ENCODE measurements at regions not wholly inside any gene's neighbourhood (a gene's known extent, or its start where the extent isn't known, plus 50 kb on each side); places are given as distances from the start of the nearest gene placed in this dataset.

- TF ChIP-seq, protein P1, sequence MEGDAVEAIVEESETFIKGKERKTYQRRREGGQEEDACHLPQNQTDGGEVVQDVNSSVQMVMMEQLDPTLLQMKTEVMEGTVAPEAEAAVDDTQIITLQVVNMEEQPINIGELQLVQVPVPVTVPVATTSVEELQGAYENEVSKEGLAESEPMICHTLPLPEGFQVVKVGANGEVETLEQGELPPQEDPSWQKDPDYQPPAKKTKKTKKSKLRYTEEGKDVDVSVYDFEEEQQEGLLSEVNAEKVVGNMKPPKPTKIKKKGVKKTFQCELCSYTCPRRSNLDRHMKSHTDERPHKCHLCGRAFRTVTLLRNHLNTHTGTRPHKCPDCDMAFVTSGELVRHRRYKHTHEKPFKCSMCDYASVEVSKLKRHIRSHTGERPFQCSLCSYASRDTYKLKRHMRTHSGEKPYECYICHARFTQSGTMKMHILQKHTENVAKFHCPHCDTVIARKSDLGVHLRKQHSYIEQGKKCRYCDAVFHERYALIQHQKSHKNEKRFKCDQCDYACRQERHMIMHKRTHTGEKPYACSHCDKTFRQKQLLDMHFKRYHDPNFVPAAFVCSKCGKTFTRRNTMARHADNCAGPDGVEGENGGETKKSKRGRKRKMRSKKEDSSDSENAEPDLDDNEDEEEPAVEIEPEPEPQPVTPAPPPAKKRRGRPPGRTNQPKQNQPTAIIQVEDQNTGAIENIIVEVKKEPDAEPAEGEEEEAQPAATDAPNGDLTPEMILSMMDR (IDR thresholded peaks at IDR 0.05; ENCODE audit: unreplicated experiment), result no peak
- no peaks in the 10 kb centered on the region for H3K4me1 Mint-ChIP-seq (ENCODE audit: low read depth)
- H3K9me3 Mint-ChIP-seq (ENCODE audit: low read depth), result no peaks in the 10 kb centered on the region
- no peak overlapping the region for H3K27ac Mint-ChIP-seq
- no peak for DNase-seq (ENCODE audit: low spot score, unreplicated experiment)
- no peaks in the 10 kb centered on the region for H3K36me3 Mint-ChIP-seq (ENCODE audit: insufficient read depth)
- H3K27me3 Mint-ChIP-seq, result peaks cover 7% of the 10 kb centered on the region
- H3K4me3 Mint-ChIP-seq (ENCODE audit: low read depth), result no peak overlapping the region
Measured at GRCh38 chr3:181363231-181363630, 348.5 kb upstream of the SOX2 start.

GRCh38 chr3:181362378-181362777 is 349.3 kb upstream of the SOX2 start:
- DNase-seq (ENCODE audit: low spot score, unreplicated experiment), result no peak
- TF ChIP-seq, protein P1 (IDR thresholded peaks at IDR 0.05; ENCODE audit: unreplicated experiment), result no peak
- H3K27ac Mint-ChIP-seq, result no peak overlapping the region
- H3K27me3 Mint-ChIP-seq, result peaks cover 7% of the 10 kb centered on the region
- H3K4me1 Mint-ChIP-seq (ENCODE audit: low read depth), result no peaks in the 10 kb centered on the region
- no peak overlapping the region for H3K4me3 Mint-ChIP-seq (ENCODE audit: low read depth)
- H3K9me3 Mint-ChIP-seq (ENCODE audit: low read depth), result no peaks in the 10 kb centered on the region
- H3K36me3 Mint-ChIP-seq (ENCODE audit: insufficient read depth), result no peaks in the 10 kb centered on the region

DNA sequence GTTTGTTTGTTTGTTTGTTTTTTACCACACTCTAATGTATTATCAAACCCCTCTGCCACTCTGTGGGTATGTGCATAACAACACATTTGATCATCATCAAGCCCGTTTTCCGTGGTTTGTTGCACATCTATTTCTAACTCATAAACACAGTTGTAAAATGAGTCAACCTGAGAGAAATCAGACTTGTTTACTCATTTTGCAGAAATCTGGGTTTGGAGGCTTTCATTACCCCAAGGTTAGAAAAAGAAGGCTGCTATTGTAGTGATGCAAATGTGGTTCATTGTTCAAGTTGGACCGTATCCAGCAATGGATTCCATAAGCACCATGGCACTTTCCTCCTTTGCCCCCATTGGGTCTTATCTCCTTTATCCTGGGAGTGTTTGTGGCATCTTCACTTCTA is 353.2 kb upstream of the SOX2 start:
- TF ChIP-seq, protein P1 (IDR thresholded peaks at IDR 0.05; ENCODE audit: unreplicated experiment), result no peak
- H3K4me1 Mint-ChIP-seq (ENCODE audit: low read depth), result no peaks in the 10 kb centered on the region
- no peak overlapping the region for H3K27ac Mint-ChIP-seq
- no peaks in the 10 kb centered on the region for H3K9me3 Mint-ChIP-seq (ENCODE audit: low read depth)
- peaks cover 7% of the 10 kb centered on the region for H3K27me3 Mint-ChIP-seq
- DNase-seq (ENCODE audit: low spot score, unreplicated experiment), result no peak
- H3K4me3 Mint-ChIP-seq (ENCODE audit: low read depth), result no peak overlapping the region
- H3K36me3 Mint-ChIP-seq (ENCODE audit: insufficient read depth), result no peaks in the 10 kb centered on the region

DNA sequence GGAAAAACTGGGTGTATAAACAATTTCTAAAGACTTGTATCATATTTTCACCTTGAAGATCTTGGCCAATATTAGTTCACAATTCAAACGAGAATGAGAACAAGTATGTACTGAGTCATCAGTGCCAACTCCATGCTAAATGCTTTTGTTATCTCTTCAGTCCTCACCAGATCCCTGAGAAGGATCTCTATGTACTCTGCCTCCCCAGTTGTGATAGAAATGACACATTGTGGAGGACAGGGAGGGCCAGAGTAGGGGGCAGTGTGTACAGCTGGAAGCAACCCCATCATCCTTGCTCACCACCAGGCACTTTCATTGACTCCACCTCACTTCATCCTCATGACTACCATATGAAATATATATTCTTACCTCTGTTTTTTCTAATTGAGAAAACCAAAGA is 353.7 kb upstream of the SOX2 start:
- H3K9me3 Mint-ChIP-seq (ENCODE audit: low read depth), result no peaks in the 10 kb centered on the region
- H3K27me3 Mint-ChIP-seq, result peaks cover 7% of the 10 kb centered on the region
- no peaks in the 10 kb centered on the region for H3K4me1 Mint-ChIP-seq (ENCODE audit: low read depth)
- DNase-seq (ENCODE audit: low spot score, unreplicated experiment), result no peak
- H3K27ac Mint-ChIP-seq, result no peak overlapping the region
- no peaks in the 10 kb centered on the region for H3K36me3 Mint-ChIP-seq (ENCODE audit: insufficient read depth)
- no peak overlapping the region for H3K4me3 Mint-ChIP-seq (ENCODE audit: low read depth)
- TF ChIP-seq, protein P1 (IDR thresholded peaks at IDR 0.05; ENCODE audit: unreplicated experiment), result no peak

DNA sequence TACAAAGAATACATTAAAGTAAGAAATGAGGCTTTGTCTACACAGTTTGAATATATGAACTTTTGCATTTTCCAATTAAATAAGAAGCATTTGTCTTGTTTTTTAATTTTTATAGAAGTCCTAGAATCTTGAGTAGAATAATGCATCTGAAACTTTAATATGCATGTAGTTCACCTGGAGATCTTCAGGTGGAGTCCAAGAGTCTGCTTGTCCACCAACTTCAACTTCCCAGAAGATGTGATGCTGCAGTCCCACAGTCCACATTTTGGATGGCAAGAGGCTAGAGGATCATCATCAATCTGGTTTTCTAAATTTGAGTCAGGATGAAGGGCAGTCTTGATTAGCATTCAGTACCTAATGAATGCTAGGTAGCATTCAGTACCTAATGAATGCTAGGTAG is 357.6 kb upstream of the SOX2 start:
- Mint-ChIP-seq H3K27ac (no peak overlapping the region), H3K4me3 (ENCODE audit: low read depth) (no peak overlapping the region), H3K27me3 (peaks cover under 1% of the 10 kb centered on the region), H3K9me3 (ENCODE audit: low read depth) (no peaks in the 10 kb centered on the region), H3K4me1 (ENCODE audit: low read depth) (no peaks in the 10 kb centered on the region), H3K36me3 (ENCODE audit: insufficient read depth) (no peaks in the 10 kb centered on the region)
- TF ChIP-seq, protein P1 (IDR thresholded peaks at IDR 0.05; ENCODE audit: unreplicated experiment), result no peak
- no peak for DNase-seq (ENCODE audit: low spot score, unreplicated experiment)
